ENCODE measurements at regions not wholly inside any gene's neighbourhood (a gene's known extent, or its start where the extent isn't known, plus 50 kb on each side); places are given as distances from the start of the nearest gene placed in this dataset.

DNA sequence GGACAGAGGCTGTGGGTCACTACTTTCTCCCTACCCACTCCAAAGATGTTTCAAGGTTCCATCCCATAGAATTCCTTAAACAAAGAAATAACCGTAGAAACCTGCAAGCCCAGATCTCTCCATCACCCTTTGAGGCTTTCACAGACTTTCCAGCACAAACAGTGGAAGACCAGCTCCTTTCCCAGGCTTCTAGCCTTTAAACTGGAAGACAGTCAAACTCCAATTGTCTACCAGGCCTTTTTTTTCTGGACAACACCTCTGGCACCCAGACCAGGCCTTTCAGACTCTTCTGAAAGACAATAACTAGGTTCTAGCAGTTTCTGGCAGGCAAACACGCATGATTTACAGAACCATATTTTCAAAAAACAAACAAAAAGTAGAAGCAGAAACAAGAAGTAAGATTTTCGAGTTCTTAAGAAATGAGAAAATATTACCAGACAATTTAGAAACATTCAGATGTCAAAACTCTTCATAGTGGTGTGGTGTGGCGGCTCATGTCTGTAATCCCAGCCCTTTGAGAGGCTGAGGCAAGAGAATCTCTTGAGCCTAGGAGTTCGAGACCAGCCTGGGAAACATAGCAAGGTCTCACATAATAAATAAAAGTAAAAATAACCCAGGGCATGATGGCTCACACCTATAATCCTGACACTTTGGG is 73.0 kb upstream of the EPCAM start:
- CTCF ChIA-PET, result interaction anchor here (0.8 to 1.2 kb wide), 3 partner anchors 14 to 313 kb away, joined by 3 to 4 read pairs (median 3); no protein-coding TSS in a partner anchor
- TF ChIP-seq, protein P1, sequence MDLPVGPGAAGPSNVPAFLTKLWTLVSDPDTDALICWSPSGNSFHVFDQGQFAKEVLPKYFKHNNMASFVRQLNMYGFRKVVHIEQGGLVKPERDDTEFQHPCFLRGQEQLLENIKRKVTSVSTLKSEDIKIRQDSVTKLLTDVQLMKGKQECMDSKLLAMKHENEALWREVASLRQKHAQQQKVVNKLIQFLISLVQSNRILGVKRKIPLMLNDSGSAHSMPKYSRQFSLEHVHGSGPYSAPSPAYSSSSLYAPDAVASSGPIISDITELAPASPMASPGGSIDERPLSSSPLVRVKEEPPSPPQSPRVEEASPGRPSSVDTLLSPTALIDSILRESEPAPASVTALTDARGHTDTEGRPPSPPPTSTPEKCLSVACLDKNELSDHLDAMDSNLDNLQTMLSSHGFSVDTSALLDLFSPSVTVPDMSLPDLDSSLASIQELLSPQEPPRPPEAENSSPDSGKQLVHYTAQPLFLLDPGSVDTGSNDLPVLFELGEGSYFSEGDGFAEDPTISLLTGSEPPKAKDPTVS (IDR thresholded peaks at IDR 0.05; ENCODE audit: low read depth, low read length), result no peak
- TF ChIP-seq STAT1 (conservative IDR thresholded peaks at IDR 0.05) (no peak), MEF2B (IDR thresholded peaks at IDR 0.05; ENCODE audit: partially characterized antibody, poor library complexity, severe bottlenecking) (no peak), BCL11A (IDR thresholded peaks at IDR 0.05; ENCODE audit: low read depth, low read length) (no peak), WRNIP1 (IDR thresholded peaks at IDR 0.05; ENCODE audit: borderline replicate concordance, low read depth, low read length) (no peak)
- TF ChIP-seq, protein P2, sequence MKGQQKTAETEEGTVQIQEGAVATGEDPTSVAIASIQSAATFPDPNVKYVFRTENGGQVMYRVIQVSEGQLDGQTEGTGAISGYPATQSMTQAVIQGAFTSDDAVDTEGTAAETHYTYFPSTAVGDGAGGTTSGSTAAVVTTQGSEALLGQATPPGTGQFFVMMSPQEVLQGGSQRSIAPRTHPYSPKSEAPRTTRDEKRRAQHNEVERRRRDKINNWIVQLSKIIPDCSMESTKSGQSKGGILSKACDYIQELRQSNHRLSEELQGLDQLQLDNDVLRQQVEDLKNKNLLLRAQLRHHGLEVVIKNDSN (IDR thresholded peaks at IDR 0.05; ENCODE audit: borderline replicate concordance, extremely low read length, insufficient read depth, low read depth, low read length), result no peak
- TF ChIP-seq, protein P3, sequence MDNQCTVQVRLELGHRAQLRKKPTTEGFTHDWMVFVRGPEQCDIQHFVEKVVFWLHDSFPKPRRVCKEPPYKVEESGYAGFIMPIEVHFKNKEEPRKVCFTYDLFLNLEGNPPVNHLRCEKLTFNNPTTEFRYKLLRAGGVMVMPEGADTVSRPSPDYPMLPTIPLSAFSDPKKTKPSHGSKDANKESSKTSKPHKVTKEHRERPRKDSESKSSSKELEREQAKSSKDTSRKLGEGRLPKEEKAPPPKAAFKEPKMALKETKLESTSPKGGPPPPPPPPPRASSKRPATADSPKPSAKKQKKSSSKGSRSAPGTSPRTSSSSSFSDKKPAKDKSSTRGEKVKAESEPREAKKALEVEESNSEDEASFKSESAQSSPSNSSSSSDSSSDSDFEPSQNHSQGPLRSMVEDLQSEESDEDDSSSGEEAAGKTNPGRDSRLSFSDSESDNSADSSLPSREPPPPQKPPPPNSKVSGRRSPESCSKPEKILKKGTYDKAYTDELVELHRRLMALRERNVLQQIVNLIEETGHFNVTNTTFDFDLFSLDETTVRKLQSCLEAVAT (IDR thresholded peaks at IDR 0.05), result no peak
- POLR2A ChIA-PET, result interaction anchor here (0.8 to 1.5 kb wide), 2 partner anchors 14 to 117 kb away, joined by 3 to 4 read pairs; no protein-coding TSS in a partner anchor
- RAD21 ChIA-PET (ENCODE audit: unreplicated experiment), result interaction anchor here (2.2 kb wide), 1 partner anchor 14 kb away, joined by 10 read pairs; no protein-coding TSS in a partner anchor
- Histone ChIP-seq H3K4me3 (no peak overlapping the region), H3K9ac (ENCODE audit: control insufficient read depth, insufficient read depth, low read length) (no peak overlapping the region), H3K4me1 (ENCODE audit: control insufficient read depth, insufficient read depth, low read length) (peaks cover 12% of the 10 kb centered on the region), H2AFZ (ENCODE audit: control insufficient read depth, low read depth, low read length) (no peak overlapping the region), H3K27me3 (replicated peaks in 1 of 2; ENCODE audit: control insufficient read depth in 2 of 2, insufficient read depth in 2 of 2, low read length in 1 of 2) (no peaks in the 10 kb centered on the region), H3K27ac (ENCODE audit: control insufficient read depth, insufficient read depth) (no peak overlapping the region), H3K9me3 (replicated peaks; ENCODE audit: control insufficient read depth, insufficient read depth, low read length) (no peaks in the 10 kb centered on the region), H4K20me1 (ENCODE audit: control insufficient read depth, insufficient read depth) (no peaks in the 10 kb centered on the region), H3K4me2 (ENCODE audit: control insufficient read depth, insufficient read depth) (no peak overlapping the region), H3K79me2 (ENCODE audit: control insufficient read depth, insufficient read depth, low read length) (no peaks in the 10 kb centered on the region), H3K36me3 (ENCODE audit: control insufficient read depth in 2 of 2, insufficient read depth in 2 of 2, low read length in 1 of 2) (no peaks in the 10 kb centered on the region)
- no peak for ATAC-seq
- no peak for FAIRE-seq
- 67% methylated on average over 5 of the region's 5 CpGs for WGBS (ENCODE audit: insufficient coverage, insufficient replicate concordance, low lambda C conversion rate, missing lambda C conversion rate)
- in situ Hi-C loops (cut with MboI) (no loop called here), intact Hi-C loops (cut with micrococcal nuclease; ENCODE audit: unreplicated experiment) (no loop called here)
- no TSS peak for BruUV-seq (replicated peaks)
- SMC1A ChIA-PET (ENCODE audit: uncharacterized antibody, unreplicated experiment), result interaction anchor here (0.7 to 3.1 kb wide), 4 partner anchors 7 to 379 kb away, joined by 3 to 15 read pairs (median 4); no protein-coding TSS in a partner anchor
- DNase-seq (ENCODE audit: low read depth, low spot score), result no peak

All from GM12878 (cell line).